HG03135 (cell line): ENCODE measurements at regions not wholly inside any gene's neighbourhood (a gene's known extent, or its start where the extent isn't known, plus 50 kb on each side); places are given as distances from the start of the nearest gene placed in this dataset.
"Not testable (repeated sequence)": the region's sequence is repeated elsewhere in the genome, so short reads cannot be mapped to it uniquely, and the experiment has no call there.

Experiments used
- ATAC-seq: cut with Tn5 transposase; IDR thresholded peaks from one replicate; pipeline ENCODE4 v1.9.1; 2021; ENCODE audit warnings: mild to moderate bottlenecking, moderate library complexity; ENCODE audit not compliant: unreplicated experiment

DNA sequence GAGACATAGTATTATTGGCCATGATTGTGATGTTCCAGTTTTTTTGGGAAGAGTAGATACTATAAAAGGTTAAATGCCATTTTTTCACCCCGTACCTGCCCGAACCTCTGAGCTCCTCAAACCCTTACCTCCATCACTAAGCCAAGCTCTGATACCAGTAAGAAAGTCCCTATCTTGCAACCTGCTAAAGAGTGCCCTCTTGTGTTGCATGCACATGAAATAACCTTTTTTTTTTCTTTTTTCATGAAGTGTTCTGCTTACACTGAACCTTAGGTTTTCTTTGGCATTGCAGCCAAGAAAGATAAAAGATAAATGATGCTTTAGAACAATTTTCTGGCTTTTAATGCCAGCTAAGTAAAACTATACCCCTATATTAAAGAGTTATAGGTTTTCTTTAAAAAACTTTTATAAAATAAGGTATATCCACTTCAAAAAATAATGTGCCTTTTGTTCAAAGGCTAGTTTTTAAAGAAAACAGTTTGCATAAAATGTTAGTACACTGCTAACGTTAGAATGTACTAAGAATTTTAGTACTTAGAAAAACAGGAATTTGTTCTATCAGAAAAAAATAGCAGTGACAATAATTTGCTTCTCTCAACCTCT, 295.3 kb upstream of the PMFBP1 start:
- no peak for ATAC-seq

DNA sequence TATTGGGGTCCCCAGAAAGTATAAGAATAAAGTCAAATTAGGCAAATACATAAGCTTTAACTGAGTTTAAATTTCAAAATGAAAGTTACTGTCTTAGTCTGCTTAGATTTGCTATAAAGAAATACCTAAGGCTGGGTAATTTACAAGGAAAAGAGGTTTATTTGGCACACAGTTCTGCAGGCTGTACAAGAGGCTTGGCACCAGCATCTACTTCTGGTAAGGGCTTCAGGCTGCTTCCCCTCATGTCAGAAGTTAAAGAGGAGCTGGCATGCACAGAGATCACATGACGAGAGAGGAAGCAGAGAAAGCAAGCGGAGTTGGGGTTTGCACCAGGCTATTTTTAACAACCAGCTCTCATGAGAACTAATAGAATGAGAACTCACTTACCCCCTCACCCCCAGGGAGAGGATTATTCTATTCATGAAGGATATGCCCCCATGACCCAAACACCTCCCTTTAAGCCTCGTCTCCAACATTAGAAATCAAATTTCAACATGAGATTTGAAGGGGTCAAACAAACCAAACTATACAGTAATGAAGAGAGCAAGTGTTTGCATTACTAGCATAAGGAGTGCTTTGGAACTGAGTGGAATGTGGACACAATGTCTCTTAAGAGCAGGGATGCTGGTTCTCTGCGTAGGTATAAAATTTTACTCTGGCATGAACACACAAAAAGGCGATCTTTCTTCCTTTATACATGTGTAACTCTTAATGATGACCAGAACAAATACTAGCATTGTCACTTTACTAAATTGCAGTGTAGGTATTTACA, 292.8 kb upstream of the PMFBP1 start:
- ATAC-seq: no peak

DNA sequence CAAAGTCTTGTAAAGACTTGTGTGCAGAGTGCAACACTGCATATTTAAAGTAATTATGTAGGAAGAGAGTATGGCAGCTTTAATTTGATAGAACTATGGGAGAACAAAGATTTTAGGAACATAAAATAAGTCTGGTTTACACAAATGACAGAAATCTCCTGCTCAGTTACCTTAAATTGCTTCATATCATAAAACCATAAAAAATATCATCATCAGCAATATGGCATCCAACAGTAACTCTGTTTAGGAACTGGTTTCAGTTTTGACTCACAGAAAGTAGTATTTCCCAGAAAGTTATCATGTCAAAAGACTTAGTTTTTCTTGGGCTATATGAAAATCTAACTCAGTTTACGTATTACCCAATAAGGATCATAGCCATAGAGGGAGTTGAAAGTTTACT, 292.1 kb upstream of the PMFBP1 start:
- no peak for ATAC-seq

DNA sequence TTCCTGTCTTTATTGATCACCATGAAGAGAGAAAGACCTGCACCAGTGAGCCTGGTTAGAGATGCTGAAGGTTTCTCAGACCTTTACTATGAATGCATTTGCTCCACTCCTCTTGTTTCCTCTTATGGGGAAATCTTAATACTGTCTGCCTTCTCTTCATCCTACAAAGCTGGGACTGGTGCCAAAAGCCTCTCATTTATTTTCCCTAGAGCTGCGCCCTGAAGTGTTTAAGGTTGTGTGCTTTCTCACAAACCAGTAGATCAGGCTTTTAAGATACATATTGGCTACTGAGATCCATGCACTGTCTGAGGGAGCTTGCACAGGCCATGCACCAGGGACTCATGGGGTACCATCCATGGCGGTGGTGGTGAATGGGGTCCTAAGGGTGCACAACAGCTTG, 286.1 kb upstream of the PMFBP1 start:
- no peak for ATAC-seq

DNA sequence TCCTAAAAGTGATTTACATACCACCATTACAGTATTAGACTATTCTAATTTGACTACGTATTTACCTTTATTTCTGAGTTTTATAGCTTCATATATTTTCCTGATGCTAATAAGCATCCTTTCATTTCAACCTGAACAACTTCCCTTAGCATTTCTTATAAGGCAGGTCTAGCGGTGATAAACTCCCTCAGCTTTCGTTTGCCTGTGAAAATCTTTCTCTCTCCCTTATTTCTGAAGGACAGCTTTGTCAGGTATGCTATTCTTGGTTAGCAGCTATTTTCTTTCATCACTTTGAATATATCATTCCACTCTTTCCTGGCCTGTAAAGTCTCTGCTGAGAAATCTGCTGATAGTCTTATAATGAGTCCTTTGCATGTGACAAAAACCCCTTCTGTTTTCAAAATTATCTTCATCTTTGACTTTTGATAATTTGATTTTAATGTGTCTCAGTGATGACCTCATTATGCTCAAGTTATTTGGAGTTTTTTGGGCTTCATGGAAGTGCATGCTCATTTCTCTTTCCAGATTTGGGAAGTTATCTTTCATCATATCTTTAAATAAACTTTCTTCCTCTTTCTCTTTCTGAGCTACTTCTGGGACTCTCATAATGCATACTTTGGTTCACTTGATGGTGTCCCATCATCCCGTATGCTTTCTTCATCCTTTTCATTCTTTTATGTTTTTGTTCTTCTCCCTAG, 285.4 kb upstream of the PMFBP1 start:
- ATAC-seq: no peak

DNA sequence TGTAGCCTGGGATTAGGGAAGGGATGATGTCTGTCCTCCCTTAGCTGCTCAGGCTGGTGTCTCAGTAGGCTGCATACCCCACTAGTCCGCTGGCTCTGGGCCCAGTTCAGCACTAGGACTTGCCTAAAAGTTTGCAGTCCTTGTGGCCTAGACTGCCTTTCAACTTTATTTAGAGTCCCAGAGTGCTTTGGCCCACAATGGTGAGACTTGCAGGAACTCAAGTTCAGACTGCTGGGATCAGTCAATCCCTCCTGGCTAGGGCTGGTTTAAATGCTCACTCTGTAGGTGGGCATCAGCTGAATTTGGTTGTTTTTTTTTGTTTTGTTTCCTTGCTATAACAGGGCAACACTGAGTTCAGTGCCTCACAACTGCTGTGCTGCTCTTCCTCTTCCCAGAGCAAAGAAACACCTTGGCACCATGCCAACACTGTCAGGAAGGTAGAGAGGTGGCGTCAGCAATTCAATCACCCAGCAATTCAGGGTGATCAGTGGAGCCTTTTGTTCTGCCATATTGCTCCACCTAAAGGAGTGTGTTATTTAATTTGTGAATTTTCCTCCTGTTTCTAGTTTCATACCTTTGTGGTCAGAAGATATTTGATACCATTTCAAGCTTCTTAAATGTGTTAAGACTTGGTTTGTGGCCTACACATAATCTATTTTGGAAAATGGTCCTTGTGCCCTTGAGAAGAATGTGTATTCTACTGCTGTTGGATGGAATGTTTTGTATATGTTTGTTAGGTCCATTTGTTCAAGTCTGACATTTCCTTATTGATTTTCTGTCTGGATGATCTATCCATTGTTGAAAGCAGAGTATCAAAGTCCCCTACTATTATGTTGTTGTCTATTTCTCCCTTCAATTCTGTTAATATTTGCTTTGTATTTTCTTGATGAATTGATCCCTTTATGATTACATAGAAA, 284.0 kb upstream of the PMFBP1 start:
- ATAC-seq: no peak

DNA sequence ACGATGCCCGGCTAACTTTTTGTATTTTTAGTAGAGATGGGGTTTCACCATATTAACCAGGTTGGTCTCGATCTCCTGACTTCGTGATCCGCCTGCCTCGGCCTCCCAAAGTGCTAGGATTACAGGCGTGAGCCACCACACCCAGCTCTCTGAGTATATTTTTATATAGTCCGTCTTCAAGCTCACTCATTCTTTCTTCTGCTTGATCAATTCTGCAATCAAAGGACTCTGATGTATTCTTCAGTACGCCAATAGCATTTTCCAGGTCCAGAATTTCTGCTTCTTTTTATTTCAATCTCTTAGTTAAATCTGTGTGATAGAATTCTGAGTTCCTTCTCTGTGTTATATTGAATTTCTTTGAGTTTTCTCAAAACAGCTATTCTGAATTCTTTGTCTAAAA, 281.9 kb upstream of the PMFBP1 start:
- ATAC-seq: not testable (repeated sequence)

DNA sequence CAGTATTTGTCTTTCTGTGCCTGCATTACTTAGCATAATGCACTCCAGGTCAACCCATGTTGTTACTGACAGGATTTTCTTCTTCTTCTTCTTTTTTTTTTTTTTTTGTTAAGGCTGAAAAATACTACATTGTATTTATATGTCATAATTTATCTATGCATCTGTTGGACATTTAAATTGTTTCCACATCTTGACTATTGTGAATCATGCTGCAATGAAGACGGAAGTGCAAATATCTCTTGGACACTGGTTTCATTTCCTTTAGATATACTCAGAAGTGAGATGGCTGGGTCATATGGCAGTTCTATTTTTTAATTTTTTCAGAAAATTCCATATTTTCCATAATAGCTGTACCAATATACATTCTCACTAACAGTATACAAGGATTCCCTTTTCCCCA, 272.7 kb upstream of the PMFBP1 start:
- ATAC-seq: no peak

DNA sequence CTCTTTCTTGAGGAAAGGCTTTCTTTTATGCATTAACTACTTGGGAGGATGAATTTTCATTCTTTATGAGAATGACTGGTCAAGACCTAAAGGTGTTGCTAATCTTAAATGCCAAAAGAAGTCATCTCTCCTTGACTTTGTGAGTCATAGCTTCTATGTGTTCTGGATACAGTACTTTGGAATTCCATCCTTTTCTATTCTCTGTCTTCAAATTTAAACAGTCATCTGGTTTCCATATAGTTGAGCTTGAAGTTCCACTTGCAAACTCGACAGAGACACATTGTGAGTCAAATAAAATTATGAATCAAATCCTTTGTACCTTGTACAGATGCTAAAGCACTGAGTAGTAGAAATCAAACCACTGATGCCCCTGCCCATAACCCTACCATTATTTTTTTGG, 271.9 kb upstream of the PMFBP1 start:
- ATAC-seq: no peak

DNA sequence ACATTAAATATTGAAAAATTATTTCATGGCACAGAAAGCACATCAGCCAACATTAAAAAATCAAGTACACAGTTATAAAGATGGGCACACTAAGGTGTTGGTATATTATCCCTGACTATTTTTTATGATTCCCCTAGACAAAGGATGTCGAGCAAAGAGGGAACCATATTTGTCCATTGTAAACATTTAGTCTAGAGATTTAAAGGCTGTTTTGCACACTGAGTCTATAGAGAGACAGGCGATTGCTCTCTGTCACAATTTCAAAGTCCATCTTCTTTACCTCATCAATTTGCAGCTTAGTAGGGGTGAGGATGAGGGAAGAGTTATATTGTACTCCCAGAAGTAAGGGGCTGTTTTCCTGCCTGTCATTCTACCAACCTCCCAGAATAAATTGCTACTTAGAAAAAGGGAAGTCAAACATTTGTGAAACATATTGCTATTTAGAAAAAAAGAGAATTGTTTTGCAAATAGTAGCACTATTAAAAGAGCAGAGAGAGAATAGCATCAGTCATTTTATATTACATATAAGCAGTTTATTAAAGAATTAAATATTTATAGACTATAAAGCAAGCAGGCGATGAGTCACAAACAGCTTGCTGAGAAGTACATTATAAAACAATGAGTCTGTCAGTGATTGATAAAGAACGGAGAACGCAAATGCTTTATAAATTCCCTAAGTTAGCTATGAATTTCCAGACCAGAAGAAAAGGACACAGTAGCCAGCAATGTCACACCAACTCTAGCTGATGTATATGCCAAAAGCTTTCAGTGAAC, 270.6 kb upstream of the PMFBP1 start:
- no peak for ATAC-seq

DNA sequence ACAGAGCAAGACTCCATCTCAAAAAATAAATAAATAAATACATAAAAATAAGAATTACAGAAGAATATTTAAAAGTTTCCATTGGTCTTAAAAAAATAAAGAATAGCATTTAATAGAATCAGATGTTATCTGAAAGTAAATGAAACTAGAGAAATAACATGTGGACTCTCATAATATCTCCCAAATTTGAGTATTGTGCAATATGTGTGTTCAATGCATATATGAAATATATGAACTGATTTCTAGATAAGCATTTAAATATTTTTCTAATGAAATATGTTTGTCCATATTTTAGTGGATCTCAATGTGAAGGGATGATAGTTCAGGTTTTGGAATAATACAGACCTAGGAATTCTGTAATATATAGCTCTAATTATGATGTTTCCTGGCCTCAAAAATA, 265.9 kb upstream of the PMFBP1 start:
- ATAC-seq: no peak

DNA sequence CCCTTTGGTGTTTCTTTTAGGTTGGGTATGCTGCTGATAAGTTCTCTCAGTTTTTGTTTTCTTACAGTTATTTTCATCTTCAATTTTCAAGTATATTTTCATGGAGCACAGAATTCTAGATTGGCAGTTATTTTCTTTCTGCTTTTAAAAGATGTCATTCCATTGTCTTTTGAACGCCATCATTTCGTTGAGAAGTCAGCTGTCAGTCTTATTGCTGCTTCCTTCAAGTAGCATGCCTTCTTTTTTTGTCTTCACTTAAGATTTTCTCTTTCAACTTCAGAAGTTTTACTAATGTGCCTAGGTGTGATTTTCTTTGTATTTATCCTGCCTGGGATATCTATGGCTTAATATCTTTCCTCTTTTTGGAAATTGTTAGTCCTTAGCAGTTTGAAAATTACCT, 262.2 kb upstream of the PMFBP1 start:
- no peak for ATAC-seq

DNA sequence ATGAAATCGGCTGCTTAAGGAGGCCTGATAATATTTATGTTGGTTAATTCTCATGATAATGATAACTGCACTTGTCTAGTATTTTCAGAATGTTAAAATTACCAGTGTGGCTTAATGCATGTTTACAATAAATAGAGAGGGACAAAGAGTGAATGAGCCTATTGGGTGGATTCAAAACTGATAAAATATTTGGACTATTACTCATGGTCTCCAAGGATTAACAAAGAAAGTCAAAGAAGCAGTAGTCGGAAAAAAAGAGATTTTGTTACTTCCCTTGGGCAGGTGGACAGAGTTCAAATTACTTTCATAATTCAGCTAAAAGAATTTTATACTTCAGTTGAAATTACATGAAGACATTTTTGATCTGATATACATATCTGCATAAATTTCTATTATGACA, 258.2 kb upstream of the PMFBP1 start:
- no peak for ATAC-seq

DNA sequence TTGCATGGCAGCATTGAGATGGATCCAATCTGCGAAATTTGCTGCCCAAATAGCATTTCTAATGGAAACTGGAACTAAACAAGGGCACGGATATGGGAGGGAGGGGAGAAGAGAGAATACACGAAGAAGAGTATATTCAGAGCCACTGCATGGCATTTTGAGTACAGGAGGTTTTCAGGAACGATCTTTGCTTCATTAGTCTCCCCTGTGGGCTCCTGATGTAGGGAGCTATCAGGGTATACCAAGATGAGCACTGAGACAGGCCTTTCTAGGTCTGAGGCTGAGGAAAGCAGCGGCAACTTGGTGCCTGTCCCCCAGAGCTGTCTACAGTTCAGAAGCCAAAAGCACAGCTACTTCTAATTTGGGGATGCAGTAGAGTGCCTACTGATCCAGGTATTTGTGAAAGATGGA, 257.7 kb upstream of the PMFBP1 start:
- ATAC-seq: no peak

DNA sequence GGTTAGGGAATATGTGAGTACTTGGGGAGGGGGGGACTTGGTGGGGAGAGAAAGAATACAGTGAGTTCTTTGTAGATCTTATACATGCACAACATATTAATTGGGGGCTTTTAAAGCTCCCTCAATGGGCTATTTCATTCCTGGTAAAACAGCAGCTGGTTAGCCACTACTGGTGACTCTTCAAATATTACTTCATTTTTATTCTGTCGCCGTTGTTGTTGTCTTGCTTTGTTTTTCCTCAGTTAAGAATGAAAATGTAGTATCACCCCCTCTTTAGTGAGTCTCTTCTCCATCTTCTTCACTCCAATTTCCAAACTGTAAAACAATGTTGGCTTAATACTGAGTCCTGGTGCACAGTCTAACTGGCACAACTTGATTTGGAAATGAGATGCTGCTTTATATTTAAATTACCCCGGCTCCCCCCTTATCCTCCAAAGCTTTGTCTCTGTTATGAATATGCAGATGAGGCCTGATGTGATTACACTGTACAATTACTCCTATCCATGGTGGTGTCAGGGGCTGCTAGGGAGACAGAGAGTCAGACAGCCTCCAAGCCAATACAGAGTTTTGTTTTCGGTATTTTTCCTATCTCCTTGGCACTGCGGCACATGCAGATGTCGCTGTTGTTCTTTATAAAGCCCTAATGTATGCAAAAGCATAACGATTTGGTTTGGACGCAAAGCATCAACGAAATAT, 256.9 kb upstream of the PMFBP1 start:
- no peak for ATAC-seq

DNA sequence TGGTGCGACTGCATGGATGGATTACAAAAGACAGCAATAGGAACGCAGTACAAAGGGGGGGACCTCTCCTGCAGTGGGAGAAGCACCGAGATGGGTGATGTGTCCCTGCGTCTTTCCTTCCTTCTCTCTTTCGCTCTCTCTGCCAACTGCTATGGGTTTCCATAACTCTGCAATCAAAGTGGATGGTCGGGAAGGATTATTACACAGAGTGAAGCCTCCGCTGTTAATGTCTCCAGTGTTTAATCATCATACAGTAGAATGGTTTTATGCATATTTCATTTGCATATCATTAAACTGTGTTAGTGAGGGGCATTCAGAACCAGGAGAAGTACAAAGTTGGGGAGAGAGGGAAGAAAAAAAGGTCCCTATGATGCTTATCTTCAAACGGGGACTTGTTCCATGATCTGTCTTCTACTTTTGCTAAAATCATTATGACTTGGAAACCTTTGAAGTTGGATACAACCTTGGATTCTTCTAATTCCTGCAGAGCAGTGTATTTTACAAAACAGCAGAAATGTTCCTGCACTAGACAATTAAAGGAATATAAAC, 255.9 kb upstream of the PMFBP1 start:
- ATAC-seq: no peak

DNA sequence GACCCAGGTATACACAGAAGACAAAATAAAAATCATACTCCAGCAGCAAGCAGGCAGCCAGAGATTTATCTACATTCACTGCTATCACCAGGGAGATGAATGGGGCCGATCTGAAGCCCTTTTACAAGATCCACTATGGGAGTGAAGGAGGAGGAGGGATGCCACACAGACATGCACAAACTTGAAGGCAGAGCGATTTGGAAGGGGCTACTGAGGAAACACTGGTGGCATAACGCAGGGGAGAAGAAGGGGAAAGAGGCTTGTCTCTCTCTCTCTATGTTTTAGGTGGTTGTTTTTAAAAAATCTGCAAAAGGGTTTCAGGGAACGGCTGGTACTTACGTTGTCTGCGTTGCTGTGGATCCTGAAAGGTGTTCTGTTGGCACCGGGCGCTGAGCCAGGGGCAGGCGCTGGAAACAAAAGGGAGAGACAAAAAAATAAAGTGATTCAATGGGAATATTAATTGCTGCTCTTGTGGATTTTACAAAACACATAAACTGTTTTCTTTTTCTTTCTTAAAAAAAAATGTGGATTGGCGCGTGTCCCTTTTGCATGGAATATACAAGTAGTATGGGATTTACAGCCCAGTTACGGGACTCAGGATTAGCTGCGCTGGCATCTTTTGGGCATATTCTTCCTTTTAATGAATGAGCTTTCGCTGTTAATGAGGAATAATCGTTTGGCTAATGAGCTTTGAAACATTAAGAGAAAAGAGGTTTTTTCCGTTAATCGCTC, 255.3 kb upstream of the PMFBP1 start:
- ATAC-seq: no peak

DNA sequence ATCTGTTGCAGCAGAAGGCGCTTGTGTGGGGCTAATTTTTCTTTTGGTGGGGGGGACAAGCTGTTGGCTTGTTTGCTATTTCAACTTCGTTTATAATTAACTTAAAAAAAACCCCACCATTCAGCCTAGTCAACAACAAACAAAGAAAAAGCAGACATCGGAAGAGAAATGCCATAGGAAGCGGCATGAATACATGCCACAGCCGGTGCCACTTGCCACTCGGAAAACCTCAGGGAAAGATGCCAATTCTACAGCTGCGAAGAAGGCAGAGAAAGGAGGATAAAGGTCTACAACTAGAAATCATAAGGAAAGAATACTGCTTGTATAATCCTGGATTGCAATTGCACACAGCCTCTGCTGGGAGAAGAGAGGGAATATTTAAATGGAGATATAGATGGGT, 254.4 kb upstream of the PMFBP1 start:
- ATAC-seq: no peak
